Right ventricle myocardium inferior (tissue), 1 donor: ENCODE measurements at regions not wholly inside any gene's neighbourhood (a gene's known extent, or its start where the extent isn't known, plus 50 kb on each side); places are given as distances from the start of the nearest gene placed in this dataset.
"Not testable (repeated sequence)": the region's sequence is repeated elsewhere in the genome, so short reads cannot be mapped to it uniquely, and the experiment has no call there.

ENCODE experiments used
- ATAC-seq: fragments of 200-7000 bp; cut with Tn5 transposase; one replicate; pipeline ENCODE4 v1.9.1; 2020; ENCODE audit warnings: mild to moderate bottlenecking, moderate library complexity
- DNase-seq: peaks from one replicate; pipeline ENCODE4 v3.0.0; 2021; ENCODE audit errors: missing footprints
- intact Hi-C: fragments of 100-400 bp; cut with DNase I; formaldehyde crosslinking; loops from one replicate; pipeline ENCODE4 v1.11.0; 2022
- donor health status: DM: no; HTN: yes; CAD: no; lungs with severe emphysema.

GRCh38 chrX:117707948-117708743, 408.5 kb downstream of the KLHL13 start:
- ATAC-seq, result no peak
- intact Hi-C loops, result no loop called here
- DNase-seq, result no peak

DNA sequence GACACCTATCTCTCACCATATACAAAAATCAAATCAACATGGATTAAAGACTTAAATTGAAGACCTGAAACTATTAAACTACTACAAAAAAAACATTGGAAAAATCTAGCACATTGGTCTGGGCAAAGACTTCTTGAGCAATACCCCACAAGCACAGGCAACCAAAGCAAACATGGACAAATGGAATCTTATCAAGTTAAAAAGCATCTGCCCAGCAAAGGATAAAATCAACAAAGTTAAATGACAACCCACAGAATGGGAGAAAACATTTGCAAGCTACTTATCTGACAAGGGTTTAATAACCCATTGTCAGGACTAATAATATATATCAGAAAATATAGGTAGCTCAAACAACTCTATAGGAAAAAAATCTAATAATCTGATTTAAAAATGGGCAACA, 415.6 kb downstream of the KLHL13 start:
- ATAC-seq, result no peak
- intact Hi-C loops, result no loop called here
- DNase-seq, result no peak

DNA sequence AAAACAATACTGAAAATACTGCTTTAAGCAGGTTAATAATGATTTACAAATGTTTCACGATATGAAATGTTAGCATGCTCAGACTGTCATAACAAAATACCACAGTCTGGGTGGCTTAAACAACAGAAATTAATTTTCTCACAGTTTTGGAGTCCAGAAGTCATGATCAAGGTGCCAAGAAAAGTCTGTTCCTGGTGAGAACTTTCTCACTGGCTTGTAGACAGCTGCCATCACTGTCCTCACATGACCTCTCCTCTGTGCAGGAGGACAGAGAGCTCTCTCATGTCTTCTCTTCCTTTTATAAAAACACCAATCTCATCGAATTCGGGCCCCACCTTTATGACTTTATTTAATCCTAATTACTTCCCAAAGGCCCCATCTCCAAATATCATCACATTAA, 426.7 kb downstream of the KLHL13 start:
- ATAC-seq (no peak), DNase-seq (no peak)
- intact Hi-C loops, result no loop called here

GRCh38 chrX:117680286-117680685, 436.3 kb downstream of the KLHL13 start:
- intact Hi-C loops, result no loop called here
- ATAC-seq (no peak), DNase-seq (no peak)

GRCh38 chrX:117653396-117653795, 463.2 kb downstream of the KLHL13 start:
- DNase-seq (no peak), ATAC-seq (no peak)
- intact Hi-C loops, result no loop called here

DNA sequence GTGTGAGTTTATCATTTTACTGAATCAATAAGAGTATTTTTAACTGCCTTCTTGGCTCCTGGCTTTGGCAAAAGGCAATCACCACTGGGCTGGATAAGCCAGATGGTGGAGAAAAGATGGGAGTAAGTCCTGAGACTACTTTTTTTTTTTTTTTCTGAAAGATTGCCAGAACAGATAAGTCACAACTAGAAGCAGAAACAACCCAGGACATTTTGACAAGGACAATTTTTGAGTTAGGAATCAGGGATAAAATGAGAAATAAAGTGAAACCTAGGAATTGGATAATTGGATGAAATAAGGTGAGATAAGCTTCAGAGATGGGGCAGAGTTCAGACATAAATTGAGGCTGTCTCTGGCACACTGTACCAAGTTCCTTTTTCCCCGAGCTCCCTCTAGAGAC, 471.0 kb downstream of the KLHL13 start:
- no peak for DNase-seq
- no peak for ATAC-seq
- intact Hi-C loops, result no loop called here

DNA sequence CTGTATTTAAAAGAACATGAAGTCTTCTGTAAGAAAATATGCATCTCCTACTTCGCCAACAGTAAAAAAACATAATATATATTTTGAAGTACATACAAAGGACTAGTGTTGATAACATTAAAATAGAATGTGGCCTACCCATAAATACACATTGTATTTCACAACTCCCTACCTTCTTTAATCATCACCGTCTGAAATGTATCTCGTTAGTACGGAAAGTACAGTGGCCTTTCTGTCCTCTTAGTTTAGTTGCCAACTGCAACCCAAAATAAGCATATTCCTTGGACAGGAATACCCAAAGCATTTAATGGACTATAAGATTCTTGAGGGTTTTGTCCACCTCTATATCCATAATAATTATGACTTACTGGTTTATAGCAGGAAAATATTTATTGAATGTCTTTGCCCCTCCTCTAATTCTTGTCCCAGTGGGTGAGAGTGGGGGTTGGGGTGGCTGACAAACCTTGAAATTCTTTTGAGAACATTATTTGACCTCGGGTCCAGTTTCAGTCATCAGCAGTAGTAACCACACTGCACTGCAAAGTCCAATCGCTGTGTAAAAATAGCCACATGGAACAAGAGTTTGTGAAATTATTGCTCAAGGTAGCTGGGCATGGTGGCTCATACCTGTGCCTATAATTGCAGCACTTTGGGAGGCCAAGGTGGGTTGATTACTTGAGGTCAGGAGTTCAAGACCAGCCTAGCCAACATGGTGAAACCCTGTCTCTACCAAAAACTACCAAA, 474.5 kb downstream of the KLHL13 start:
- no peak for ATAC-seq
- DNase-seq, result no peak
- intact Hi-C loops, result no loop called here

- intact Hi-C loops, result no loop called here
- DNase-seq, result no peak
- ATAC-seq, result no peak
Observed at GRCh38 chrX:117636826-117637225, 479.8 kb downstream of the KLHL13 start.

DNA sequence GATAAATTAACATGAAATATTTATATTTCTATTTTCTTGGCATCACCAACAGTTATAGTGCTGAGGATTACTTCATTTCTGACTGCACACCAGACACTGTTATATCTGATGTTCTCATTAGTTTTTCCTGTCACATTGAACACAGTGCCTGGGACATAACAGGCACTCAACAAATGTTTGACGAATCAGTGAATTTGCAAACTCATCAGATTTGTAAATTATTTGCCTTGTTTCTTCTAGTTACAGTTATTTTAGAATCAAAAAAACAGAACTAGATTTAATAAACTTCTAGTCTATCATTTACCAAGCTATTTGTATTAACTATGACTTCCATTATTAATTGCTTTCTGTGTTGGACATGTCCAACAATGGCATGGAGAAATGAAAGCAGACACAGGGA, 483.3 kb downstream of the KLHL13 start:
- DNase-seq (no peak), ATAC-seq (no peak)
- intact Hi-C loops, result no loop called here

DNA sequence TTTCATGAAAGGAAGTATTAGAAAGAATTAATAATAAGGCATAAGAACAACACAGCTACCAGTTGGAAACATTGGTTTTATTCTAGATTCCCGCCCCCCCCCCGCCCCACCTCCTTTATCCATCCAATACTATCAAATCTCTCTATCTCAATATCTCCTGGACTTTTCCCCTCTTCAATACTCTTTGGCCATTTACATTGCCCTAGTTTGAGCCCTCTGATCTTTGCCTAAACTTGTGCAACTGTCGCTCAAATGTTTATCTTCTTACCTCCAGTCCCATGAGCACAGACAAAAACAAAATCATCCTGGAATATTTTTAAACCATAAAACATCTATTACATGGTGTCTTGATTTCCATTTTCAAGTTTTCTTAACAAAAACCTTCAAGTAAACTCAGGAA, 488.2 kb downstream of the KLHL13 start:
- intact Hi-C loops, result no loop called here
- ATAC-seq (no peak), DNase-seq (no peak)

- ATAC-seq, result no peak
Observed at GRCh38 chrX:117610806-117611205, 505.8 kb downstream of the KLHL13 start.

GRCh38 chrX:117610049-117610448, 506.6 kb downstream of the KLHL13 start:
- intact Hi-C loops, result no loop called here
- ATAC-seq (no peak), DNase-seq (no peak)

More at GRCh38 chrX:117610806-117611205, 505.8 kb downstream of the KLHL13 start:
- no peak for DNase-seq
- intact Hi-C loops, result no loop called here

- DNase-seq (no peak), ATAC-seq (no peak)
- intact Hi-C loops, result no loop called here
Observed at GRCh38 chrX:117607561-117607960, 509.0 kb downstream of the KLHL13 start.

- not testable (repeated sequence) for ATAC-seq
Observed at GRCh38 chrX:117606101-117606500, 510.5 kb downstream of the KLHL13 start.

DNA sequence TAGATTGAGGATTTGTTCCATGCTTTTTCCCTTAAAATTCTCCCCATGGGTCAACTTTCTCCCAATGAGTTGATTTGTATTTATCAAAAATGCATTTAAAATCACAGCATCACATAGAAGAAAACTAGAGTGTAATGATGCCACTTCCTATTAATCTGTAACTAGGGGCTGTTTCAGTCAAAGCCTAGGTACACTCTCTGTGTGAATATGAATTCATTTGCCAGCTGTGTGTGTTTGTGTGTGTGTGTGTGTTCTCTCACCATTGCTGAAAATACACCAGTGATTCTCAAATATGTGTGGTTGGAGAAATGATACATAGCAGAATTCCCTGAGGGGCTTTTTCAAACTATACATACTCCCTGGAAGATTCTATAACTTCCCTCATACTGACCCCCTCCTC, 546.5 kb downstream of the KLHL13 start:
- DNase-seq (no peak), ATAC-seq (no peak)
- intact Hi-C loops, result no loop called here

More at GRCh38 chrX:117606101-117606500, 510.5 kb downstream of the KLHL13 start:
- DNase-seq, intact Hi-C loops: not testable (repeated sequence)

- ATAC-seq, result no peak
- DNase-seq, result no peak
- intact Hi-C loops, result no loop called here
Observed at GRCh38 chrX:117568238-117568637, 548.4 kb downstream of the KLHL13 start.

- ATAC-seq, result no peak
- intact Hi-C loops, result no loop called here
- DNase-seq, result no peak
Observed at GRCh38 chrX:117543885-117544284, 572.7 kb downstream of the KLHL13 start.

GRCh38 chrX:117539090-117539418, 577.6 kb downstream of the KLHL13 start:
- intact Hi-C loops, result no loop called here
- no peak for ATAC-seq
- DNase-seq, result no peak

- intact Hi-C loops, result no loop called here
- no peak for ATAC-seq
- no peak for DNase-seq
Observed at GRCh38 chrX:117538178-117539089, 578.2 kb downstream of the KLHL13 start.
